Hematopoietic multipotent progenitor cell treated with erythropoietin and hydrocortisone succinate and interleukin-3 and kit ligand, for 17 days (in vitro differentiated cells): ENCODE measurements at regions not wholly inside any gene's neighbourhood (a gene's known extent, or its start where the extent isn't known, plus 50 kb on each side); places are given as distances from the start of the nearest gene placed in this dataset.

Experiments used
- DNase-seq: peaks from one replicate; pipeline ENCODE4 v3.0.0-alpha.2; 2015; ENCODE audit warnings: low spot score

- no peak for DNase-seq
These were observed 157.4 kb upstream of the CTNNB1 start for GRCh38 chr3:41041899-41042298.

GRCh38 chr3:41044523-41044922 lies 154.8 kb upstream of the CTNNB1 start:
- no peak for DNase-seq

GRCh38 chr3:41045491-41045890 lies 153.8 kb upstream of the CTNNB1 start:
- no peak for DNase-seq

GRCh38 chr3:41050144-41050543 lies 149.2 kb upstream of the CTNNB1 start:
- DNase-seq, result no peak

GRCh38 chr3:41053220-41053619 lies 146.1 kb upstream of the CTNNB1 start:
- no peak for DNase-seq

GRCh38 chr3:41060106-41060505 lies 139.2 kb upstream of the CTNNB1 start:
- DNase-seq, result no peak

- DNase-seq, result no peak
These were observed 135.2 kb upstream of the CTNNB1 start for GRCh38 chr3:41064070-41064469.

- no peak for DNase-seq
These were observed 134.8 kb upstream of the CTNNB1 start for GRCh38 chr3:41064526-41064925.

GRCh38 chr3:41065340-41065739 lies 134.0 kb upstream of the CTNNB1 start:
- no peak for DNase-seq

GRCh38 chr3:41073190-41073589 lies 126.1 kb upstream of the CTNNB1 start:
- DNase-seq, result no peak

GRCh38 chr3:41075975-41076374 lies 123.3 kb upstream of the CTNNB1 start:
- DNase-seq, result no peak

GRCh38 chr3:41076399-41076798 lies 122.9 kb upstream of the CTNNB1 start:
- no peak for DNase-seq

- no peak for DNase-seq
These were observed 119.2 kb upstream of the CTNNB1 start for GRCh38 chr3:41080141-41080540.

- no peak for DNase-seq
These were observed 110.4 kb upstream of the CTNNB1 start for GRCh38 chr3:41088882-41089281.

GRCh38 chr3:41089566-41089965 lies 109.7 kb upstream of the CTNNB1 start:
- DNase-seq, result no peak

GRCh38 chr3:41092844-41093243 lies 106.5 kb upstream of the CTNNB1 start:
- no peak for DNase-seq

GRCh38 chr3:41093476-41093875 lies 105.8 kb upstream of the CTNNB1 start:
- DNase-seq, result no peak

- no peak for DNase-seq
These were observed 105.0 kb upstream of the CTNNB1 start for GRCh38 chr3:41094351-41094750.

GRCh38 chr3:41095702-41096101 lies 103.6 kb upstream of the CTNNB1 start:
- DNase-seq, result no peak

GRCh38 chr3:41097896-41098496 lies 101.3 kb upstream of the CTNNB1 start:
- DNase-seq, result no peak

- no peak for DNase-seq
These were observed 98.1 kb upstream of the CTNNB1 start for GRCh38 chr3:41101231-41101630.

- DNase-seq, result no peak
These were observed 97.2 kb upstream of the CTNNB1 start for GRCh38 chr3:41102053-41102556.

- no peak for DNase-seq
These were observed 96.6 kb upstream of the CTNNB1 start for GRCh38 chr3:41102750-41103149.

- no peak for DNase-seq
These were observed 96.1 kb upstream of the CTNNB1 start for GRCh38 chr3:41103200-41103599.

- DNase-seq, result no peak
These were observed 95.2 kb upstream of the CTNNB1 start for GRCh38 chr3:41104147-41104546.
